HCT116 (cell line): ENCODE measurements at regions not wholly inside any gene's neighbourhood (a gene's known extent, or its start where the extent isn't known, plus 50 kb on each side); places are given as distances from the start of the nearest gene placed in this dataset.

Experiments
- CTCF ChIP-seq, 3 experiments: fragments of 200-600 bp in 1 of 3; sonication (generic) in 1 of 3; IDR thresholded peaks in 2 of 3; conservative IDR thresholded peaks in 1 of 3; 2 replicates each; pipeline ENCODE4 v1.5.1; 2012 to 2017; ENCODE audit warnings: low read depth in 2 of 3, low read length in 2 of 3, antibody characterized with exemption in 1 of 3, borderline replicate concordance in 1 of 3, control low read depth in 1 of 3, mild to moderate bottlenecking in 1 of 3, mixed read lengths in 1 of 3, mixed run types in 1 of 3, moderate library complexity in 1 of 3; ENCODE audit not compliant: insufficient read depth in 1 of 3
- EZH2 ChIP-seq: fragments of 200-600 bp; sonication (generic); IDR thresholded peaks from 2 replicates; pipeline ENCODE4 v1.6.1; 2017; ENCODE audit warnings: antibody characterized with exemption, mixed run types
- POLR2A ChIP-seq: IDR thresholded peaks from 2 replicates; pipeline ENCODE4 v1.7.0; 2011; ENCODE audit warnings: borderline replicate concordance; ENCODE audit not compliant: insufficient read depth, insufficient read length; ENCODE audit errors: extremely low read depth
- TCF7L2 ChIP-seq: IDR thresholded peaks from 2 replicates; pipeline ENCODE4 v1.7.0; 2011; ENCODE audit warnings: borderline replicate concordance, inconsistent platforms; ENCODE audit not compliant: insufficient read depth, insufficient read length; ENCODE audit errors: extremely low read depth

- no peak for TF ChIP-seq TCF7L2
- no peak for TF ChIP-seq CTCF (IDR thresholded peaks at IDR 0.05 in 2 of 3, conservative IDR thresholded peaks at IDR 0.05 in 1 of 3; ENCODE audit: borderline replicate concordance in 1 of 3, insufficient read depth in 1 of 3, low read depth in 2 of 3, low read length in 2 of 3)
- no peak for TF ChIP-seq POLR2A
- no peak for TF ChIP-seq EZH2
Measured at GRCh38 chrX:121456315-121456714, 408.9 kb downstream of the GLUD2 start.
